ENCODE measurements at regions not wholly inside any gene's neighbourhood (a gene's known extent, or its start where the extent isn't known, plus 50 kb on each side); places are given as distances from the start of the nearest gene placed in this dataset.

DNA sequence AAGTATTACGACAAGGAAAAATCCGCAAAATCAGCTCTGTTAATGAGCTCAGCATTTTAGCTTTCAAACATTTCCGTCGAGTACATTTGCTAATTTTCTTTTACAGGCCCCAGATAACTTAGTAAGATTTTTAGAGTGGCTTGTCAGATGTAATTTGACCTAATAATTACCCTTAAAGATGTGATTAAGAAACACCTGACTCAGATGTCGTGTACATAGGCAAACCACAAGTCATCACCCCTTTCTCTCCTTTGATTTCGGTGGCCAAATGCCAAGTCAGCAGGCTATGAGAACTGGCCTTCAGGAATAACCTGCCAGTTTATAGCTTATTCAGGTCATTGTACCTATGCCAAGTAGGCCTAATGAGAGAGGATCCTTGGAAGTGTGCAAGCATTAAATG, 369.6 kb downstream of the PCDH7 start (continued):
- TF ChIP-seq MAX (IDR thresholded peaks at IDR 0.05) (peak; percentile 62), EGR1 (IDR thresholded peaks at IDR 0.05; ENCODE audit: low read depth) (no peak), RAD21 (IDR thresholded peaks at IDR 0.05; ENCODE audit: low read depth) (peak; percentile 33), ZBTB33 (IDR thresholded peaks at IDR 0.05; ENCODE audit: extremely low read depth, insufficient replicate concordance, low read length) (peak; percentile 62)

GRCh38 chr4:31094474-31094873, 374.3 kb downstream of the PCDH7 start:
- POLR2A ChIA-PET: interaction anchor here (1.0 kb wide), 1 partner anchor 43 kb away, joined by 3 read pairs; no protein-coding TSS in a partner anchor
- RAD21 ChIA-PET (ENCODE audit: low non-redundant PET in 1 of 2, low total read pairs in 2 of 2, uncharacterized antibody in 2 of 2, unreplicated experiment in 2 of 2): no interaction called here
- ATAC-seq (no peak), DNase-seq (ENCODE audit: low read depth, low spot score) (no peak)
- Histone ChIP-seq H3K4me3 (replicated peaks in 1 of 2; ENCODE audit: low read depth in 1 of 2, low read length in 2 of 2) (no peak overlapping the region), H2AFZ (ENCODE audit: low read depth, low read length, poor library complexity, severe bottlenecking) (no peak overlapping the region), H3K27ac (ENCODE audit: low read depth, low read length) (peak overlapping the region; percentile 78), H3K79me2 (ENCODE audit: insufficient read depth, low read length) (peaks cover 67% of the 10 kb centered on the region), H3K4me1 (ENCODE audit: control insufficient read depth in 1 of 2, insufficient read depth in 2 of 2, low read length in 2 of 2) (peaks cover 59 to 75% of the 10 kb centered on the region in 2 experiments), H3K4me2 (ENCODE audit: low read length) (no peak overlapping the region), H3K36me3 (ENCODE audit: control insufficient read depth in 1 of 2, insufficient read depth in 2 of 2, low read length in 2 of 2) (peaks cover 0 to 6% of the 10 kb centered on the region in 2 experiments; a peak in 1 of 4 replicates), H3K9me2 (ENCODE audit: insufficient read depth) (no peaks in the 10 kb centered on the region), H4K20me1 (ENCODE audit: insufficient read depth) (no peaks in the 10 kb centered on the region), H3K9ac (ENCODE audit: low read length) (no peak overlapping the region), H3K27me3 (ENCODE audit: insufficient read depth, low read length) (no peaks in the 10 kb centered on the region), H3K9me3 (ENCODE audit: control insufficient read depth in 1 of 2, insufficient read depth in 1 of 2, low read depth in 1 of 2, low read length in 2 of 2) (no peaks in the 10 kb centered on the region)
- CTCF ChIA-PET: no interaction called here
- TF ChIP-seq SP1 (IDR thresholded peaks at IDR 0.05; ENCODE audit: low read depth): no peak
- no peak for TF ChIP-seq EZH2phosphoT487 (IDR thresholded peaks at IDR 0.05; ENCODE audit: borderline replicate concordance)
- TF ChIP-seq REST (IDR thresholded peaks at IDR 0.05; ENCODE audit: low read depth): no peak
- TF ChIP-seq CEBPB (IDR thresholded peaks at IDR 0.05; ENCODE audit: low read depth): no peak
- no peak for TF ChIP-seq ATF3 (IDR thresholded peaks at IDR 0.05)
- no peak for TF ChIP-seq SRF (IDR thresholded peaks at IDR 0.05; ENCODE audit: low read depth)
- TF ChIP-seq JUND (IDR thresholded peaks at IDR 0.05): no peak
- TF ChIP-seq CBX3 (IDR thresholded peaks at IDR 0.05; ENCODE audit: low read depth): no peak
- no peak for TF ChIP-seq TCF7L2 (IDR thresholded peaks at IDR 0.05; ENCODE audit: borderline replicate concordance, extremely low read depth, insufficient read depth, insufficient read length)
- TF ChIP-seq FOSL1 (IDR thresholded peaks at IDR 0.05; ENCODE audit: low read depth): no peak
- TF ChIP-seq SIN3A (IDR thresholded peaks at IDR 0.05; ENCODE audit: low read depth): no peak
- intact Hi-C loops (cut with micrococcal nuclease): no loop called here
- BruUV-seq (replicated peaks): no TSS peak

All from HCT116 (cell line).